ENCODE measurements at regions not wholly inside any gene's neighbourhood (a gene's known extent, or its start where the extent isn't known, plus 50 kb on each side); places are given as distances from the start of the nearest gene placed in this dataset.

DNA sequence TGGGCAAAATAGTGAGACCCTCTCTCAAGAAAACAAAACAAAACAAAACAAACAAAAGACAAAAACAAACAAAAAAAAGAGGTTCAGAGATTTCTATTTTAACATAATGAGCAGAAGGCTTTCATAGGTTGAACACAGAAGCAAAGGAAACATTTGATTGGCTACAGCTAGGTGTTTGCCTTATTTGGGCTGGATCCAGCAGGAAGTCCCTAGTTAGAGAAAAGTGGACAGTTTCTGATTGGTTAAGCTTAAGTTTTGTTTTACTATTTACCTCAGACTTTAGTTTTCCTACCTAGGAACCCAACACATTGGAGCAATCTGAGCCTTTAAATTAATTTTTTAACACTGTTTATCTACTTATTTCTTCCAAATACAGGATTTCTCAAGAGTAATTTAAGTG is 566.5 kb upstream of the PCDH15 start:
- Histone ChIP-seq H3K36me3 (ENCODE audit: control insufficient read depth in 2 of 2, extremely low read depth in 1 of 2, insufficient read depth in 2 of 2, low read length in 2 of 2) (no peaks in the 10 kb centered on the region), H3K9ac (ENCODE audit: control insufficient read depth, extremely low read depth, insufficient read depth, low read length) (no peak overlapping the region), H3K27me3 (ENCODE audit: control insufficient read depth, extremely low read depth, insufficient read depth, low read length) (no peaks in the 10 kb centered on the region), H3K79me2 (ENCODE audit: control insufficient read depth, insufficient read depth, low read length) (no peaks in the 10 kb centered on the region), H4K20me1 (ENCODE audit: control insufficient read depth, extremely low read depth, insufficient read depth, low read length) (no peaks in the 10 kb centered on the region), H3K9me3 (ENCODE audit: control insufficient read depth, low read depth, low read length) (no peaks in the 10 kb centered on the region), H2AFZ (ENCODE audit: control insufficient read depth, low read length) (no peak overlapping the region), H3K4me2 (ENCODE audit: control insufficient read depth, extremely low read depth, insufficient read depth, low read depth, low read length) (no peak overlapping the region), H3K27ac (ENCODE audit: control insufficient read depth, insufficient read depth, low read length) (no peak overlapping the region), H3K9me1 (ENCODE audit: control insufficient read depth, extremely low read depth, insufficient read depth, low read length) (no peaks in the 10 kb centered on the region), H3K4me3 (ENCODE audit: control insufficient read depth in 2 of 3, extremely low read depth in 1 of 3, insufficient read depth in 2 of 3, low read depth in 1 of 3, low read length in 3 of 3) (no peak overlapping the region), H3K4me1 (ENCODE audit: control insufficient read depth, extremely low read depth, insufficient read depth, low read length) (no peaks in the 10 kb centered on the region)
- no peak for FAIRE-seq
- TF ChIP-seq, protein P1, sequence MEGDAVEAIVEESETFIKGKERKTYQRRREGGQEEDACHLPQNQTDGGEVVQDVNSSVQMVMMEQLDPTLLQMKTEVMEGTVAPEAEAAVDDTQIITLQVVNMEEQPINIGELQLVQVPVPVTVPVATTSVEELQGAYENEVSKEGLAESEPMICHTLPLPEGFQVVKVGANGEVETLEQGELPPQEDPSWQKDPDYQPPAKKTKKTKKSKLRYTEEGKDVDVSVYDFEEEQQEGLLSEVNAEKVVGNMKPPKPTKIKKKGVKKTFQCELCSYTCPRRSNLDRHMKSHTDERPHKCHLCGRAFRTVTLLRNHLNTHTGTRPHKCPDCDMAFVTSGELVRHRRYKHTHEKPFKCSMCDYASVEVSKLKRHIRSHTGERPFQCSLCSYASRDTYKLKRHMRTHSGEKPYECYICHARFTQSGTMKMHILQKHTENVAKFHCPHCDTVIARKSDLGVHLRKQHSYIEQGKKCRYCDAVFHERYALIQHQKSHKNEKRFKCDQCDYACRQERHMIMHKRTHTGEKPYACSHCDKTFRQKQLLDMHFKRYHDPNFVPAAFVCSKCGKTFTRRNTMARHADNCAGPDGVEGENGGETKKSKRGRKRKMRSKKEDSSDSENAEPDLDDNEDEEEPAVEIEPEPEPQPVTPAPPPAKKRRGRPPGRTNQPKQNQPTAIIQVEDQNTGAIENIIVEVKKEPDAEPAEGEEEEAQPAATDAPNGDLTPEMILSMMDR (optimal IDR thresholded peaks at IDR 0.05 in 1 of 3, IDR thresholded peaks at IDR 0.05 in 1 of 3, conservative IDR thresholded peaks at IDR 0.05 in 1 of 3; ENCODE audit: extremely low read depth in 1 of 3, insufficient read depth in 2 of 3, low read length in 3 of 3), result no peak
- no peak for TF ChIP-seq EZH2 (IDR thresholded peaks at IDR 0.05; ENCODE audit: low read length)
- dilution Hi-C loops (cut with MboI; ENCODE audit: extremely low pct_ligation_motif_present, low sequenced_read_pairs), result no loop called here
- DNase-seq (ENCODE audit: low read depth, low spot score), result no peak

DNA sequence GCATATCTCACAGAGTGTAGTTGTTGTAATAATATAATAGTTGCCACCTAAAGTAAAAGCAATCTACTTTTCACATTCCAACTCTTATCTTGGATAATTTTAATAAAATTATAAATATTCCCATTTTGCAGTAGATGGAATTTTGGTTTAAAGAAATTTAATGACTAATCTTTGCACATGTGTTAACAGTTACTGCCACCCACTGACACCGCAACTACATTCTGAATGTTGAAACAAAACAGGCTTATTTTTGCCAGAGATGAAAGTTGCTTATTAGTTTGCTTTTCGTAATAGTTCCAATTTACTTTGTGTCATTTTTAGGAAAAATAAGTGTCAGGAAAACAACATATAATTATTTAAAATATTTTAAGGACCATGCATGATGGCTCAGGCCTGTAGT is 557.5 kb upstream of the PCDH15 start:
- H2AFZ ChIP-seq (ENCODE audit: control insufficient read depth, low read length), result no peak overlapping the region
- no peaks in the 10 kb centered on the region for H4K20me1 ChIP-seq (ENCODE audit: control insufficient read depth, extremely low read depth, insufficient read depth, low read length)
- no peaks in the 10 kb centered on the region for H3K36me3 ChIP-seq (ENCODE audit: control insufficient read depth in 2 of 2, extremely low read depth in 1 of 2, insufficient read depth in 2 of 2, low read length in 2 of 2)
- no peaks in the 10 kb centered on the region for H3K79me2 ChIP-seq (ENCODE audit: control insufficient read depth, insufficient read depth, low read length)
- DNase-seq (ENCODE audit: low read depth, low spot score) (no peak), FAIRE-seq (no peak)
- H3K4me1 ChIP-seq (ENCODE audit: control insufficient read depth, extremely low read depth, insufficient read depth, low read length), result no peaks in the 10 kb centered on the region
- no peaks in the 10 kb centered on the region for H3K9me1 ChIP-seq (ENCODE audit: control insufficient read depth, extremely low read depth, insufficient read depth, low read length)
- H3K4me3 ChIP-seq (ENCODE audit: control insufficient read depth in 2 of 3, extremely low read depth in 1 of 3, insufficient read depth in 2 of 3, low read depth in 1 of 3, low read length in 3 of 3), result no peak overlapping the region
- TF ChIP-seq, protein P1 (optimal IDR thresholded peaks at IDR 0.05 in 1 of 3, IDR thresholded peaks at IDR 0.05 in 1 of 3, conservative IDR thresholded peaks at IDR 0.05 in 1 of 3; ENCODE audit: extremely low read depth in 1 of 3, insufficient read depth in 2 of 3, low read length in 3 of 3), result no peak
- no peak for TF ChIP-seq EZH2 (IDR thresholded peaks at IDR 0.05; ENCODE audit: low read length)
- H3K27ac ChIP-seq (ENCODE audit: control insufficient read depth, insufficient read depth, low read length), result no peak overlapping the region
- H3K9me3 ChIP-seq (ENCODE audit: control insufficient read depth, low read depth, low read length), result no peaks in the 10 kb centered on the region
- no peaks in the 10 kb centered on the region for H3K27me3 ChIP-seq (ENCODE audit: control insufficient read depth, extremely low read depth, insufficient read depth, low read length)
- H3K9ac ChIP-seq (ENCODE audit: control insufficient read depth, extremely low read depth, insufficient read depth, low read length), result no peak overlapping the region
- no peak overlapping the region for H3K4me2 ChIP-seq (ENCODE audit: control insufficient read depth, extremely low read depth, insufficient read depth, low read depth, low read length)
- dilution Hi-C loops (cut with MboI; ENCODE audit: extremely low pct_ligation_motif_present, low sequenced_read_pairs), result no loop called here
